ENCODE measurements at regions not wholly inside any gene's neighbourhood (a gene's known extent, or its start where the extent isn't known, plus 50 kb on each side); places are given as distances from the start of the nearest gene placed in this dataset.

GRCh38 chr12:4169531-4169930, 104.0 kb upstream of the CCND2 start (continued):
- TF ChIP-seq, protein P1, sequence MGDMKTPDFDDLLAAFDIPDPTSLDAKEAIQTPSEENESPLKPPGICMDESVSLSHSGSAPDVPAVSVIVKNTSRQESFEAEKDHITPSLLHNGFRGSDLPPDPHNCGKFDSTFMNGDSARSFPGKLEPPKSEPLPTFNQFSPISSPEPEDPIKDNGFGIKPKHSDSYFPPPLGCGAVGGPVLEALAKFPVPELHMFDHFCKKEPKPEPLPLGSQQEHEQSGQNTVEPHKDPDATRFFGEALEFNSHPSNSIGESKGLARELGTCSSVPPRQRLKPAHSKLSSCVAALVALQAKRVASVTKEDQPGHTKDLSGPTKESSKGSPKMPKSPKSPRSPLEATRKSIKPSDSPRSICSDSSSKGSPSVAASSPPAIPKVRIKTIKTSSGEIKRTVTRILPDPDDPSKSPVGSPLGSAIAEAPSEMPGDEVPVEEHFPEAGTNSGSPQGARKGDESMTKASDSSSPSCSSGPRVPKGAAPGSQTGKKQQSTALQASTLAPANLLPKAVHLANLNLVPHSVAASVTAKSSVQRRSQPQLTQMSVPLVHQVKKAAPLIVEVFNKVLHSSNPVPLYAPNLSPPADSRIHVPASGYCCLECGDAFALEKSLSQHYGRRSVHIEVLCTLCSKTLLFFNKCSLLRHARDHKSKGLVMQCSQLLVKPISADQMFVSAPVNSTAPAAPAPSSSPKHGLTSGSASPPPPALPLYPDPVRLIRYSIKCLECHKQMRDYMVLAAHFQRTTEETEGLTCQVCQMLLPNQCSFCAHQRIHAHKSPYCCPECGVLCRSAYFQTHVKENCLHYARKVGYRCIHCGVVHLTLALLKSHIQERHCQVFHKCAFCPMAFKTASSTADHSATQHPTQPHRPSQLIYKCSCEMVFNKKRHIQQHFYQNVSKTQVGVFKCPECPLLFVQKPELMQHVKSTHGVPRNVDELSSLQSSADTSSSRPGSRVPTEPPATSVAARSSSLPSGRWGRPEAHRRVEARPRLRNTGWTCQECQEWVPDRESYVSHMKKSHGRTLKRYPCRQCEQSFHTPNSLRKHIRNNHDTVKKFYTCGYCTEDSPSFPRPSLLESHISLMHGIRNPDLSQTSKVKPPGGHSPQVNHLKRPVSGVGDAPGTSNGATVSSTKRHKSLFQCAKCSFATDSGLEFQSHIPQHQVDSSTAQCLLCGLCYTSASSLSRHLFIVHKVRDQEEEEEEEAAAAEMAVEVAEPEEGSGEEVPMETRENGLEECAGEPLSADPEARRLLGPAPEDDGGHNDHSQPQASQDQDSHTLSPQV (IDR thresholded peaks at IDR 0.05) = no peak
- TF ChIP-seq NBN (IDR thresholded peaks at IDR 0.05) (no peak), STAT3 (IDR thresholded peaks at IDR 0.05; ENCODE audit: low read depth, low read length) (no peak), HSF1 (IDR thresholded peaks at IDR 0.05; ENCODE audit: low read depth, low read length) (no peak), POU2F2 (IDR thresholded peaks at IDR 0.05; ENCODE audit: borderline replicate concordance, low read depth, low read length) (no peak), RELA (IDR thresholded peaks at IDR 0.05; ENCODE audit: borderline replicate concordance, partially characterized antibody) (no peak), ATF2 (IDR thresholded peaks at IDR 0.05; ENCODE audit: low read length) (no peak), ZNF687 (IDR thresholded peaks at IDR 0.05) (no peak), SMC3 (IDR thresholded peaks at IDR 0.05; ENCODE audit: borderline replicate concordance, low read length) (0 out of 2 replicates have a peak, but pooled peaks have one; percentile 4), RUNX3 (IDR thresholded peaks at IDR 0.05; ENCODE audit: low read length) (peak; percentile 41; the same call in 1 of the 2 replicates)
- TF ChIP-seq, protein P2, sequence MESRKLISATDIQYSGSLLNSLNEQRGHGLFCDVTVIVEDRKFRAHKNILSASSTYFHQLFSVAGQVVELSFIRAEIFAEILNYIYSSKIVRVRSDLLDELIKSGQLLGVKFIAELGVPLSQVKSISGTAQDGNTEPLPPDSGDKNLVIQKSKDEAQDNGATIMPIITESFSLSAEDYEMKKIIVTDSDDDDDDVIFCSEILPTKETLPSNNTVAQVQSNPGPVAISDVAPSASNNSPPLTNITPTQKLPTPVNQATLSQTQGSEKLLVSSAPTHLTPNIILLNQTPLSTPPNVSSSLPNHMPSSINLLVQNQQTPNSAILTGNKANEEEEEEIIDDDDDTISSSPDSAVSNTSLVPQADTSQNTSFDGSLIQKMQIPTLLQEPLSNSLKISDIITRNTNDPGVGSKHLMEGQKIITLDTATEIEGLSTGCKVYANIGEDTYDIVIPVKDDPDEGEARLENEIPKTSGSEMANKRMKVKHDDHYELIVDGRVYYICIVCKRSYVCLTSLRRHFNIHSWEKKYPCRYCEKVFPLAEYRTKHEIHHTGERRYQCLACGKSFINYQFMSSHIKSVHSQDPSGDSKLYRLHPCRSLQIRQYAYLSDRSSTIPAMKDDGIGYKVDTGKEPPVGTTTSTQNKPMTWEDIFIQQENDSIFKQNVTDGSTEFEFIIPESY (IDR thresholded peaks at IDR 0.05) = no peak
